CD14-positive monocyte (primary cell): ENCODE measurements at regions not wholly inside any gene's neighbourhood (a gene's known extent, or its start where the extent isn't known, plus 50 kb on each side); places are given as distances from the start of the nearest gene placed in this dataset.
A peak's percentile ranks its signal among the peaks of the same experiment; 100 is the strongest.

Experiments
- DNase-seq, 3 donors: peaks; one replicate each; pipeline ENCODE4 v3.0.0-alpha.2; 2011 to 2022
- H2AFZ ChIP-seq: 2 replicates; pipeline ENCODE4 v1.6.0; 2012; ENCODE audit warnings: mild to moderate bottlenecking, low read depth, low read length, inconsistent platforms; ENCODE audit not compliant: insufficient read depth, poor library complexity, severe bottlenecking
- H3K27ac ChIP-seq, 2 donors: 1 replicate in 1 of 2; 2 replicates in 1 of 2; pipeline ENCODE4 v1.5.1; 2012 to 2013; ENCODE audit warnings: low read length in 2 of 2, control low read depth in 1 of 2, inconsistent platforms in 1 of 2, low read depth in 1 of 2, mild to moderate bottlenecking in 1 of 2
- H3K27me3 ChIP-seq, 2 donors: one replicate each; pipeline versions ENCODE4 v1.6.0 to v1.6.1; 2011 to 2013; ENCODE audit warnings: low read length in 2 of 2; ENCODE audit not compliant: control insufficient read depth in 2 of 2, insufficient read depth in 2 of 2
- H3K36me3 ChIP-seq, 2 donors: replicated peaks in 1 of 2; 1 replicate in 1 of 2; 2 replicates in 1 of 2; pipeline versions ENCODE4 v1.5.1 to v1.6.1; 2012 to 2013; ENCODE audit warnings: low read length in 2 of 2, control low read depth in 1 of 2, inconsistent platforms in 1 of 2, mild to moderate bottlenecking in 1 of 2; ENCODE audit not compliant: insufficient read depth in 2 of 2, control insufficient read depth in 1 of 2
- H3K4me1 ChIP-seq, 2 donors: 1 replicate in 1 of 2; 2 replicates in 1 of 2; pipeline versions ENCODE4 v1.5.1 to v1.6.1; 2012 to 2013; ENCODE audit warnings: low read length in 2 of 2, control low read depth in 1 of 2, inconsistent platforms in 1 of 2, mild to moderate bottlenecking in 1 of 2, moderate library complexity in 1 of 2; ENCODE audit not compliant: insufficient read depth in 2 of 2, control insufficient read depth in 1 of 2
- H3K4me2 ChIP-seq: replicated peaks from 2 replicates; pipeline ENCODE3; 2012; ENCODE audit warnings: low read length, moderate library complexity, mild to moderate bottlenecking; ENCODE audit not compliant: poor library complexity, severe bottlenecking; ENCODE audit errors: extremely low read depth
- H3K4me3 ChIP-seq, 3 experiments: fragments of 200-600 bp in 1 of 3; sonication (generic) in 1 of 3; replicated peaks in 1 of 3; 1 replicate in 2 of 3; 2 replicates in 1 of 3; pipeline ENCODE4 v1.5.1; 2011 to 2013; ENCODE audit warnings: low read length in 3 of 3, mild to moderate bottlenecking in 3 of 3, control low read depth in 2 of 3, low read depth in 2 of 3, inconsistent platforms in 1 of 3, moderate library complexity in 1 of 3
- H3K79me2 ChIP-seq: 2 replicates; pipeline ENCODE4 v1.6.0; 2012; ENCODE audit warnings: mild to moderate bottlenecking, control low read depth, inconsistent platforms, low read length, moderate library complexity; ENCODE audit not compliant: insufficient read depth
- H3K9ac ChIP-seq: 2 replicates; pipeline ENCODE4 v1.6.0; 2017; ENCODE audit warnings: low read length, mild to moderate bottlenecking; ENCODE audit not compliant: insufficient read depth, poor library complexity, severe bottlenecking
- H3K9me3 ChIP-seq, 2 donors: replicated peaks in 1 of 2; 1 replicate in 1 of 2; 2 replicates in 1 of 2; pipeline versions ENCODE4 v1.5.1 to v1.6.1; 2012 to 2013; ENCODE audit warnings: low read length in 2 of 2, control low read depth in 1 of 2; ENCODE audit not compliant: control insufficient read depth in 1 of 2, insufficient read depth in 1 of 2
- H4K20me1 ChIP-seq: 2 replicates; pipeline ENCODE4 v1.6.0; 2012; ENCODE audit warnings: mild to moderate bottlenecking, low read length, control low read depth, moderate library complexity; ENCODE audit not compliant: insufficient read depth
- H3K27ac Mint-ChIP-seq, 7 donors: one replicate each; pipeline ENCODE4 v1.8.0; 2020; ENCODE audit warnings: mild to moderate bottlenecking in 7 of 7, mixed read lengths in 7 of 7, moderate library complexity in 6 of 7, inconsistent platforms in 2 of 7
- H3K27me3 Mint-ChIP-seq, 3 donors: one replicate each; pipeline ENCODE4 v1.8.0; 2021 to 2022; ENCODE audit warnings: low read depth in 3 of 3, mild to moderate bottlenecking in 3 of 3, mixed read lengths in 3 of 3, moderate library complexity in 3 of 3, inconsistent platforms in 1 of 3
- H3K36me3 Mint-ChIP-seq, 2 donors: one replicate each; pipeline ENCODE4 v1.8.0; 2020; ENCODE audit warnings: mixed read lengths in 2 of 2, inconsistent platforms in 1 of 2, mild to moderate bottlenecking in 1 of 2
- H3K4me1 Mint-ChIP-seq: one replicate; pipeline ENCODE4 v1.8.0; 2020; ENCODE audit warnings: mild to moderate bottlenecking, mixed read lengths
- H3K4me3 Mint-ChIP-seq, 2 donors: one replicate each; pipeline ENCODE4 v1.8.0; 2020; ENCODE audit warnings: mild to moderate bottlenecking in 2 of 2, mixed read lengths in 2 of 2, moderate library complexity in 1 of 2
- H3K9me3 Mint-ChIP-seq, 7 donors: one replicate each; pipeline ENCODE4 v1.8.0; 2020 to 2022; ENCODE audit warnings: mixed read lengths in 7 of 7, mild to moderate bottlenecking in 6 of 7, moderate library complexity in 6 of 7, inconsistent platforms in 2 of 7
- CTCF ChIP-seq: fragments of 200-600 bp; IDR thresholded peaks from one replicate; pipeline ENCODE4 v1.8.0; 2022; ENCODE audit warnings: antibody characterized with exemption, mild to moderate bottlenecking
- WGBS: methylation state at CpG from one replicate; pipeline ENCODE4 v1.1.5; 2013; ENCODE audit warnings: missing lambda C conversion rate; ENCODE audit not compliant: insufficient coverage; 5-methylcytosine and 5-hydroxymethylcytosine counted together
- intact Hi-C, 2 donors: fragments of 100-400 bp; cut with micrococcal nuclease; formaldehyde crosslinking; loops; one replicate each; pipeline versions ENCODE4 v1.15.0 to v1.15.1; 2023

DNA sequence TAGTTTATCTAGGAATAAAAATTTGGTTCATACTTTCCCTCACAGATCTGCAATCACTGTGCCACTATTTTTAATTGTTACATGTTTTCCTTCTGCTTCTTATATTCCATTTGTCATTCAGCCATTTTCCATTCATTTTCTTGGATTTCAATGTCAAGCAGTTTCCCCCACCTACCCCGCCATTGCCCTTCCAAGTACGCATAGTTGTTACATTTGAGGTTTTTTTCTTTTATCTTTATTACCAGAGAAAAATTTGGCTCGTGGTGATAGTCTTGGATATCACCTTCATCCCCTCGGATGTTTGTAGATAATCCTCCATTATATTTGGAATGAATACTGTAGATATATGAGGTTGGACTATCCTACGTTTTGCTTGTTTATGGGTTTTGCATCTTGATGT lies 159.7 kb downstream of the CRPPA start:
- Mint-ChIP-seq H3K4me1 (no peaks in the 10 kb centered on the region), H3K27me3 (no peaks in the 10 kb centered on the region), H3K36me3 (no peaks in the 10 kb centered on the region), H3K27ac (peak overlapping the region in 1 of 7 donors; percentile 11), H3K9me3 (peaks cover 0 to 5% (median 0%) of the 10 kb centered on the region in 7 donors), H3K4me3 (no peak overlapping the region)
- no peaks in the 10 kb centered on the region for H3K4me1 ChIP-seq
- H3K9ac ChIP-seq = no peak overlapping the region
- no peak overlapping the region for H3K4me2 ChIP-seq
- no peaks in the 10 kb centered on the region for H3K27me3 ChIP-seq
- no peak overlapping the region for H2AFZ ChIP-seq
- no peaks in the 10 kb centered on the region for H3K36me3 ChIP-seq
- no peak overlapping the region for H3K4me3 ChIP-seq
- TF ChIP-seq CTCF = no peak
- DNase-seq = no peak
- no peaks in the 10 kb centered on the region for H4K20me1 ChIP-seq
- no peak overlapping the region for H3K27ac ChIP-seq
- peaks cover 0 to 4% of the 10 kb centered on the region in 2 donors for H3K9me3 ChIP-seq
- intact Hi-C loops = no loop called here
- WGBS = no CpG with 5 or more reads among the region's 5 CpGs
- no peaks in the 10 kb centered on the region for H3K79me2 ChIP-seq

GRCh38 chr7:16261100-16261499 lies 160.2 kb downstream of the CRPPA start:
- H3K79me2 ChIP-seq = no peaks in the 10 kb centered on the region
- H3K4me1 ChIP-seq = no peaks in the 10 kb centered on the region
- WGBS = no CpG with 5 or more reads among the region's 2 CpGs
- H3K27me3 ChIP-seq = no peaks in the 10 kb centered on the region
- Mint-ChIP-seq H3K4me3 (no peak overlapping the region), H3K27me3 (no peaks in the 10 kb centered on the region), H3K36me3 (no peaks in the 10 kb centered on the region), H3K27ac (no peak overlapping the region), H3K9me3 (peaks cover 0 to 3% (median 0%) of the 10 kb centered on the region in 7 donors), H3K4me1 (no peaks in the 10 kb centered on the region)
- no peak overlapping the region for H3K27ac ChIP-seq
- H2AFZ ChIP-seq = no peak overlapping the region
- no peak overlapping the region for H3K4me2 ChIP-seq
- DNase-seq = no peak
- H3K9me3 ChIP-seq = no peaks in the 10 kb centered on the region
- H3K4me3 ChIP-seq = no peak overlapping the region
- H3K9ac ChIP-seq = no peak overlapping the region
- no peak for TF ChIP-seq CTCF
- no peaks in the 10 kb centered on the region for H4K20me1 ChIP-seq
- H3K36me3 ChIP-seq = no peaks in the 10 kb centered on the region
- intact Hi-C loops = no loop called here
